SKM-1 treated with dmso at 0.1 percent for 144 hours (cell line): ENCODE measurements at regions not wholly inside any gene's neighbourhood (a gene's known extent, or its start where the extent isn't known, plus 50 kb on each side); places are given as distances from the start of the nearest gene placed in this dataset.
"Not testable (repeated sequence)": the region's sequence is repeated elsewhere in the genome, so short reads cannot be mapped to it uniquely, and the experiment has no call there.

Source experiments
- DNase-seq: peaks from one replicate; lab custom pipeline; 2025; ENCODE audit not compliant: unreplicated experiment; lab: John Stamatoyannopoulos, UW

GRCh38 chr5:121628783-121629182, 222.9 kb upstream of the FTMT start:
- DNase-seq: no peak

- no peak for DNase-seq
These were observed 221.3 kb upstream of the FTMT start for GRCh38 chr5:121630402-121630801.

- no peak for DNase-seq
These were observed 216.7 kb upstream of the FTMT start for GRCh38 chr5:121634946-121635345.

- no peak for DNase-seq
These were observed 213.6 kb upstream of the FTMT start for GRCh38 chr5:121638126-121638525.

GRCh38 chr5:121640298-121640697, 211.4 kb upstream of the FTMT start:
- no peak for DNase-seq

GRCh38 chr5:121658221-121658620, 193.5 kb upstream of the FTMT start:
- DNase-seq: no peak

- no peak for DNase-seq
These were observed 191.5 kb upstream of the FTMT start for GRCh38 chr5:121660142-121660541.

GRCh38 chr5:121665542-121665941, 186.1 kb upstream of the FTMT start:
- not testable (repeated sequence) for DNase-seq

- DNase-seq: no peak
These were observed 184.4 kb upstream of the FTMT start for GRCh38 chr5:121667292-121667691.

GRCh38 chr5:121668635-121669034, 183.0 kb upstream of the FTMT start:
- no peak for DNase-seq

GRCh38 chr5:121671624-121672023, 180.1 kb upstream of the FTMT start:
- DNase-seq: no peak

GRCh38 chr5:121675924-121676323, 175.8 kb upstream of the FTMT start:
- no peak for DNase-seq

GRCh38 chr5:121681229-121681855, 170.3 kb upstream of the FTMT start:
- DNase-seq: no peak

GRCh38 chr5:121688126-121688525, 163.6 kb upstream of the FTMT start:
- no peak for DNase-seq

- DNase-seq: no peak
These were observed 162.9 kb upstream of the FTMT start for GRCh38 chr5:121688781-121689180.

- DNase-seq: peak; percentile 41
These were observed 160.2 kb upstream of the FTMT start for GRCh38 chr5:121691478-121691877.

GRCh38 chr5:121692158-121692557, 159.5 kb upstream of the FTMT start:
- no peak for DNase-seq

- no peak for DNase-seq
These were observed 157.8 kb upstream of the FTMT start for GRCh38 chr5:121693864-121694263.

- no peak for DNase-seq
These were observed 156.4 kb upstream of the FTMT start for GRCh38 chr5:121695307-121695706.

- no peak for DNase-seq
These were observed 153.0 kb upstream of the FTMT start for GRCh38 chr5:121698690-121699089.

- DNase-seq: no peak
These were observed 150.0 kb upstream of the FTMT start for GRCh38 chr5:121701731-121702130.

- DNase-seq: no peak
These were observed 149.0 kb upstream of the FTMT start for GRCh38 chr5:121702682-121703081.

GRCh38 chr5:121704291-121704690, 147.4 kb upstream of the FTMT start:
- DNase-seq: no peak
